ENCODE measurements at regions not wholly inside any gene's neighbourhood (a gene's known extent, or its start where the extent isn't known, plus 50 kb on each side); places are given as distances from the start of the nearest gene placed in this dataset.

GRCh38 chr7:21077602-21078001 is 290.9 kb upstream of the SP8 start:
- TF ChIP-seq EGR1 (IDR thresholded peaks at IDR 0.05; ENCODE audit: low read depth) (no peak), EZH2 (IDR thresholded peaks at IDR 0.05) (no peak), EZH2phosphoT487 (IDR thresholded peaks at IDR 0.05; ENCODE audit: borderline replicate concordance) (no peak), YY1 (IDR thresholded peaks at IDR 0.05; ENCODE audit: extremely low read depth, insufficient replicate concordance, low read depth, low read length) (no peak), POLR2A (IDR thresholded peaks at IDR 0.05; ENCODE audit: borderline replicate concordance, extremely low read depth, insufficient read depth, insufficient read length) (no peak), ZFX (IDR thresholded peaks at IDR 0.05) (no peak), SRF (IDR thresholded peaks at IDR 0.05; ENCODE audit: low read depth) (no peak), POLR2AphosphoS5 (IDR thresholded peaks at IDR 0.05; ENCODE audit: low read depth, low read length) (no peak), RAD21 (IDR thresholded peaks at IDR 0.05; ENCODE audit: low read depth) (no peak), SP1 (IDR thresholded peaks at IDR 0.05; ENCODE audit: low read depth) (no peak), ZNF274 (IDR thresholded peaks at IDR 0.05; ENCODE audit: low read depth, low read length) (no peak)
- TF ChIP-seq, protein P1, sequence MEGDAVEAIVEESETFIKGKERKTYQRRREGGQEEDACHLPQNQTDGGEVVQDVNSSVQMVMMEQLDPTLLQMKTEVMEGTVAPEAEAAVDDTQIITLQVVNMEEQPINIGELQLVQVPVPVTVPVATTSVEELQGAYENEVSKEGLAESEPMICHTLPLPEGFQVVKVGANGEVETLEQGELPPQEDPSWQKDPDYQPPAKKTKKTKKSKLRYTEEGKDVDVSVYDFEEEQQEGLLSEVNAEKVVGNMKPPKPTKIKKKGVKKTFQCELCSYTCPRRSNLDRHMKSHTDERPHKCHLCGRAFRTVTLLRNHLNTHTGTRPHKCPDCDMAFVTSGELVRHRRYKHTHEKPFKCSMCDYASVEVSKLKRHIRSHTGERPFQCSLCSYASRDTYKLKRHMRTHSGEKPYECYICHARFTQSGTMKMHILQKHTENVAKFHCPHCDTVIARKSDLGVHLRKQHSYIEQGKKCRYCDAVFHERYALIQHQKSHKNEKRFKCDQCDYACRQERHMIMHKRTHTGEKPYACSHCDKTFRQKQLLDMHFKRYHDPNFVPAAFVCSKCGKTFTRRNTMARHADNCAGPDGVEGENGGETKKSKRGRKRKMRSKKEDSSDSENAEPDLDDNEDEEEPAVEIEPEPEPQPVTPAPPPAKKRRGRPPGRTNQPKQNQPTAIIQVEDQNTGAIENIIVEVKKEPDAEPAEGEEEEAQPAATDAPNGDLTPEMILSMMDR (IDR thresholded peaks at IDR 0.05 in 2 of 3, conservative IDR thresholded peaks at IDR 0.05 in 1 of 3; ENCODE audit: borderline replicate concordance in 1 of 3, insufficient read depth in 1 of 3, low read depth in 2 of 3, low read length in 2 of 3) = no peak
- TF ChIP-seq, protein P2, sequence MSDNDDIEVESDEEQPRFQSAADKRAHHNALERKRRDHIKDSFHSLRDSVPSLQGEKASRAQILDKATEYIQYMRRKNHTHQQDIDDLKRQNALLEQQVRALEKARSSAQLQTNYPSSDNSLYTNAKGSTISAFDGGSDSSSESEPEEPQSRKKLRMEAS (IDR thresholded peaks at IDR 0.05) = no peak
- TF ChIP-seq, protein P3, sequence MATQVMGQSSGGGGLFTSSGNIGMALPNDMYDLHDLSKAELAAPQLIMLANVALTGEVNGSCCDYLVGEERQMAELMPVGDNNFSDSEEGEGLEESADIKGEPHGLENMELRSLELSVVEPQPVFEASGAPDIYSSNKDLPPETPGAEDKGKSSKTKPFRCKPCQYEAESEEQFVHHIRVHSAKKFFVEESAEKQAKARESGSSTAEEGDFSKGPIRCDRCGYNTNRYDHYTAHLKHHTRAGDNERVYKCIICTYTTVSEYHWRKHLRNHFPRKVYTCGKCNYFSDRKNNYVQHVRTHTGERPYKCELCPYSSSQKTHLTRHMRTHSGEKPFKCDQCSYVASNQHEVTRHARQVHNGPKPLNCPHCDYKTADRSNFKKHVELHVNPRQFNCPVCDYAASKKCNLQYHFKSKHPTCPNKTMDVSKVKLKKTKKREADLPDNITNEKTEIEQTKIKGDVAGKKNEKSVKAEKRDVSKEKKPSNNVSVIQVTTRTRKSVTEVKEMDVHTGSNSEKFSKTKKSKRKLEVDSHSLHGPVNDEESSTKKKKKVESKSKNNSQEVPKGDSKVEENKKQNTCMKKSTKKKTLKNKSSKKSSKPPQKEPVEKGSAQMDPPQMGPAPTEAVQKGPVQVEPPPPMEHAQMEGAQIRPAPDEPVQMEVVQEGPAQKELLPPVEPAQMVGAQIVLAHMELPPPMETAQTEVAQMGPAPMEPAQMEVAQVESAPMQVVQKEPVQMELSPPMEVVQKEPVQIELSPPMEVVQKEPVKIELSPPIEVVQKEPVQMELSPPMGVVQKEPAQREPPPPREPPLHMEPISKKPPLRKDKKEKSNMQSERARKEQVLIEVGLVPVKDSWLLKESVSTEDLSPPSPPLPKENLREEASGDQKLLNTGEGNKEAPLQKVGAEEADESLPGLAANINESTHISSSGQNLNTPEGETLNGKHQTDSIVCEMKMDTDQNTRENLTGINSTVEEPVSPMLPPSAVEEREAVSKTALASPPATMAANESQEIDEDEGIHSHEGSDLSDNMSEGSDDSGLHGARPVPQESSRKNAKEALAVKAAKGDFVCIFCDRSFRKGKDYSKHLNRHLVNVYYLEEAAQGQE (IDR thresholded peaks at IDR 0.05; ENCODE audit: low read depth) = no peak

Measured in HCT116 (cell line).